ENCODE measurements at regions not wholly inside any gene's neighbourhood (a gene's known extent, or its start where the extent isn't known, plus 50 kb on each side); places are given as distances from the start of the nearest gene placed in this dataset.

DNA sequence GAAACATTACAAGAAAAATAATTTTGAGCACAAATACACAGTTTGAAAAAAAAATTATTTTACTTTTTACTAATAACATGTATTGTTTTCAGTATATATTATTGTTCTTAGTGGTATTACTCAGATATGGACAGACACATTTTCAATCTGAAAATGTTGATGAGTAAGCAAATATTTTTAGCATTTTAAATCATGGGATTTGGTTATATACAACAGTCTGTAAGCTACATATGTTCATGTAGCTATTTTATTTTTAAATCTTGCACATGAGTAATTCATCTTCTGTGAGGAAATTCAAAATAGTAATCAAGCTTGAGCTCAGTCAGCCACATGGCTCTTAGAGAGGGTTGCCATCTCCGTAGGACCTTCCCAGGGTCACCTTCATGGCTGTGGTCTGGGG, 471.9 kb downstream of the QKI start:
- TF ChIP-seq CTCF (IDR thresholded peaks at IDR 0.05) (no peak), POLR2A (IDR thresholded peaks at IDR 0.05) (no peak), EP300 (IDR thresholded peaks at IDR 0.05) (no peak)

Data from tibial nerve (tissue), 4 donors.